ENCODE measurements at regions not wholly inside any gene's neighbourhood (a gene's known extent, or its start where the extent isn't known, plus 50 kb on each side); places are given as distances from the start of the nearest gene placed in this dataset.

DNA sequence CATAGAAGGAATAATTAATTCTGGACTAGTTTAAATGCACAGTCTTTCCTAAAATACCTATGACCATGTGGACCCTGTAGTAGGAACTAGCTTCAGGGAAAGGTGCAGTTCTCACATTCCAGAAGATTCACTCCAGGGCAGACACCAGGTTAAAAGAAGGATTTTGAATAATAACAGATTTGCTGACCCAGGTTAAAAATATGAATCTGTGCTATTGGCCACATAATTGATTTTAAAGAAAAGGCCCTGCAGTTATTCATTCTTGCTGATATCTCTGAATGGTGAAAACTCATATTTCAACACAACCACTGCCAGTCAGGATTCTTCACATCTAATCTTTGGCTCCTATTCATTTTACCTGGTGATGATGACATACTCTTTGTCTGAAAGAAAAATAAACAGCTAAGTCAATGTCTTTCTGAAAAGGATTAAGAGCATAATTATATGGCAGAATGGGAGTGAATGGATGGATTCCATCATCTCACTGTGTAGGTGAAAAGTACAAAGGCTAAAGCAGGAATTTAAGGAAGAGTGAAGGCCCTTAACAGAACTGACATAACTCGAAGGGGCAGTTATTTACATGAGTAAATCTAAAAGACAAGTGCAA, 432.8 kb downstream of the PDGFC start:
- Mint-ChIP-seq H3K27ac (no peak overlapping the region), H3K4me3 (no peak overlapping the region), H3K9me3 (peaks cover 6 to 45% (median 16%) of the 10 kb centered on the region in 6 donors), H3K4me1 (no peaks in the 10 kb centered on the region), H3K27me3 (ENCODE audit: low read depth in 3 of 3) (peaks cover 0 to 1% (median 0%) of the 10 kb centered on the region in 3 donors), H3K36me3 (peaks cover 0 to 3% (median 0%) of the 10 kb centered on the region in 3 donors)
- no peak for DNase-seq

DNA sequence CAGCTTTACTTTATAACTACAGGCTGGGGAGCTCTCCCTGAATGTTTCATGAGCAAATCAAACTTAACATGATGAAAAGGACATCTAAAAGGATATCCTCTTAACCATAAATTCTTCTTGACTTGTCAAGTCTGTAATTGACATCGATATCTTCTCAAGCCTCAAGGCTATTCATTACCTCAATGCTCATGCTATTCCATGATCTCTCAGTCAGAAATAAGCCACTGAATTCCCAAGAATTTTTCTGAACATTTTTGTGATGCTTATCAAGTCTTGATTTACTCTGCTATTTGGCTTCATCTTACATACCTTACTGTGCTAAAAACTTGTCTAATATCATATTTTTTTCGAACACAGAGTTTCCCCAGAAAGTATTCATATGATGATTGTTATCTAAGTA, 433.4 kb downstream of the PDGFC start:
- Mint-ChIP-seq H3K27me3 (ENCODE audit: low read depth in 3 of 3) (peaks cover 0 to 1% (median 0%) of the 10 kb centered on the region in 3 donors), H3K36me3 (peaks cover 0 to 3% (median 0%) of the 10 kb centered on the region in 3 donors), H3K4me3 (no peak overlapping the region), H3K4me1 (no peaks in the 10 kb centered on the region), H3K9me3 (peaks cover 6 to 43% (median 14%) of the 10 kb centered on the region in 6 donors), H3K27ac (no peak overlapping the region)
- no peak for DNase-seq

DNA sequence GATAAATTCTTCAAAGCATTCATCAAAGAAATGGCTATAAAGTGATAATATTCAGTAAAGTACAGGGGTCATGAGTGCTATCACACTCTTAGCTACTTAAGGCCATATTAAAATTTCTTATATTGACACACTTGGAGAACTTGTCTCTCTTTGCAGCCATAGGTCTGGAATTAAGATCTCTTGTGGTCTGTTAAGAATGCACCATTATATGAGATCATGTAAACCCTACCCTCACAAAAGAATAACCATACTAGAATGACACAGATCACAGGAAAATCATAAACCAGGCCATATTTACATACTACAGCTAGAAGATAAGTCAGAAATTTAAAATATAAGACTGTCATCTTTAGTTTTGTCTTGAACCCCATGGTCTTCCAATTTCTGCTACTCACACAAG, 434.3 kb downstream of the PDGFC start:
- no peak for DNase-seq
- H3K4me3 Mint-ChIP-seq: no peak overlapping the region
- H3K36me3 Mint-ChIP-seq: peaks cover 0 to 3% (median 0%) of the 10 kb centered on the region in 3 donors
- H3K4me1 Mint-ChIP-seq: no peaks in the 10 kb centered on the region
- H3K9me3 Mint-ChIP-seq: peaks cover 6 to 46% (median 14%) of the 10 kb centered on the region in 6 donors
- H3K27me3 Mint-ChIP-seq (ENCODE audit: low read depth in 3 of 3): peaks cover 0 to 1% (median 0%) of the 10 kb centered on the region in 3 donors
- no peak overlapping the region for H3K27ac Mint-ChIP-seq

DNA sequence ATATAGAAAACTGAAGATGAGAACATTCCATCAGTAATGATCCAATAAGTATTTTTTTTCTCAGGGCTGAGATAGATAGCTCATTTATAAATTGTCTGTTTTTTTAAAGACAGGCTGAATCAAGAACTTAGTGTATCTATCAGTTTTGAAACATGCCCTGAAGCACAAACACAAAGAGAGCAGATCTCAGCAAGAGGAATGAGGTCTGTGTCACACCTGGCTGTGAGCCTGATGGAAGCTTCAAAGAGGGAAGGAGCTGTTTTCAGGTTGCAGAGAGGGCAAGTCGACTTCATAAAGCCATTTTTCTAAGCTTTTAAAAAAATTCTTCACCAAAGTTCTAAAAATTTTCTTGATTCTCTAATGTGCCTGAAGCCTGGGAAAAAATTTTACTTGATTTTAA, 434.9 kb downstream of the PDGFC start:
- H3K27me3 Mint-ChIP-seq (ENCODE audit: low read depth in 3 of 3): peaks cover 0 to 1% (median 0%) of the 10 kb centered on the region in 3 donors
- H3K36me3 Mint-ChIP-seq: peaks cover 0 to 3% (median 0%) of the 10 kb centered on the region in 3 donors
- peaks cover 6 to 46% (median 14%) of the 10 kb centered on the region in 6 donors for H3K9me3 Mint-ChIP-seq
- H3K27ac Mint-ChIP-seq: no peak overlapping the region
- no peaks in the 10 kb centered on the region for H3K4me1 Mint-ChIP-seq
- no peak for DNase-seq
- no peak overlapping the region for H3K4me3 Mint-ChIP-seq

DNA sequence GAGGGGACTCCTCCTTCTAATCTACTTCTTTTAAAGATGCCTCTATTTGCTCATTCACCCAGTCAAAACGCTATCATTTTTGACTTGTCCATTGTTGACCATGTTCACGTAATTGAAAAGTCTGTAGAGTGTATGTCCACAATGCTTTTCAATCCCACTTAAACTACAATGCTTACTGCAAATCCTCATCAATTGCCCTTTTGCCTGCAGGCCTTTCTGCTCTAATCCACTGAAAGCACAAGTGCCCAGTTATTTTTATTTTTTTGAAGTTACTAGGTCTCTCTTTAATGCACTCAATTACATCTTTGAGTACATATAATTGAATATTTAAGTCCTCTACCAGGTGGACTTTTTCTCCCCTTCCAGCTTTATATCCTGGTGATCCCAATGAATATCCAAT, 437.4 kb downstream of the PDGFC start:
- Mint-ChIP-seq H3K4me3 (no peak overlapping the region), H3K9me3 (peaks cover 0 to 35% (median 11%) of the 10 kb centered on the region in 6 donors), H3K36me3 (no peaks in the 10 kb centered on the region), H3K27ac (no peak overlapping the region), H3K27me3 (ENCODE audit: low read depth in 3 of 3) (peaks cover 0 to 1% (median 0%) of the 10 kb centered on the region in 3 donors), H3K4me1 (no peaks in the 10 kb centered on the region)
- DNase-seq: no peak

DNA sequence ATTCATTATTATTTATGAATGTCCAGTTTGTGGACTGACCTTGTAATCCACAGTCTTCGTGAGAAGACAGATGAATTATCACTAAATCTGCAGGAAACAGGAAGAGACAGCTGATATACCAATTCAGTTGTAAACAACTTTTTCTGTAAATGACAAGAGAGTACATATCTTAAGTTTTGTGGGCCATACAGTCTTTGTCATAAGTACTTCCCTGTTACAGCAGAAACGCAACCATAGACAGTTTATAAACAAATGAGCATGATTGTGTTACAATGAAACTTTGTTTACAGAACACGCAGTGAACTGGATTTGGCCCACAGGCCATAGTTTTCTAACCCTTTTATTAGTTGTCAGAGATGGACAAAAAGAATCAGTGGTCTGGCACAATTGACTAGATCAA, 443.4 kb downstream of the PDGFC start:
- Mint-ChIP-seq H3K27ac (no peak overlapping the region), H3K27me3 (ENCODE audit: low read depth in 3 of 3) (no peaks in the 10 kb centered on the region), H3K4me3 (no peak overlapping the region), H3K4me1 (no peaks in the 10 kb centered on the region), H3K36me3 (no peaks in the 10 kb centered on the region), H3K9me3 (peaks cover 0 to 32% (median 16%) of the 10 kb centered on the region in 6 donors)
- DNase-seq: no peak

DNA sequence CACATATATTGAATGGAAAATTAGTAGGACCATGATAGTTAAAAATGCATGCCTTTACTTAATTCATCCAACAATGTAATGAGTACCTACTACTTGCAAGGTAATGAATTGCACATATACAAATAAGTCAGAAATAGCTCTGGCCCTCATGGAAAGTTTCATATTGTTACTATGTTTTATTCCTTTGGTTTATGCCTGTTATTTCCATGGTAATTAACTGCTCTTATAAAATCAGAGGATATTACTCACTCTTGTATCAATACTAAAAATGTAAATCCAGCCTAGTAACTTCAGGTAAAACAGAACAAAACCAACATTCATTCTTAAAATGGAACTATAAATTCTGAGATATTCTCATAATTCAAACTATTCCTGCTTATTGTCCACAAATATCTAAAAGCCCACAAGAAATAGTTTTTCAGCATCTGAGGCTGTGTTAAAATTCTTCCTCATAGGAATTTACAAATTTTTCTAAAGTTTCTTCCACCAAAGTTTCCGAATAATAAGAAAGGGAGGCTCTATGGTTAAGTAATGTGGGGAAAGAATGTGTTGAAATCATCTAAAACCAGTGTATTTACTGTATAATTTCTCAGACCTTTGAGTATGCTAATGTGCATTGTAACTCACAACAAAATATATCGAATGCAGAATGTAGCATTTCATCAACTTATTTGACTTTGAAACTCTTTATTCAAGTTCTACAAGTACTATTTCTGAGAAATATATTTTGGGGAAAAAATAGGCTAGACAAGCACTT, 444.2 kb downstream of the PDGFC start:
- Mint-ChIP-seq H3K27me3 (ENCODE audit: low read depth in 3 of 3) (no peaks in the 10 kb centered on the region), H3K9me3 (peaks cover 0 to 36% (median 16%) of the 10 kb centered on the region in 6 donors), H3K27ac (no peak overlapping the region), H3K36me3 (no peaks in the 10 kb centered on the region), H3K4me3 (no peak overlapping the region), H3K4me1 (no peaks in the 10 kb centered on the region)
- no peak for DNase-seq

DNA sequence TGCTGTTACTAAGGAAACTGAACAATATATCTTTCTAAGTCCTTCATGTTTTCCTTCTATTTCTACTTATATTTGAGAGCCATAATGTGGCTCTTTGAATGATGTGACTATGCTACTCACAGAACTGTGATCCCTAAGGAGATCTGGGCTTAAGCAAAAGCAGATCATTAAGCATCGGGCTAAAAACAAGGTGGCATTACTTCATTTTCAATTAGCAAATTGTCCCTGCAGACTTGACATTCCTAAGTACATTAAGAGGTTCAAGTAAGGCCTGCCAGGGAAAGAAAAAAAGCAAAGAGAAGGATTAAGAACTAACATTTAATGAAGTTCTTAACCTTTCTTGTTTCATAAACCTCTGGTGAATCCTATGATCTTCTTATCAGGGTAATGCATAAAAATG, 447.6 kb downstream of the PDGFC start:
- Mint-ChIP-seq H3K27ac (no peak overlapping the region), H3K9me3 (peaks cover 3 to 55% (median 17%) of the 10 kb centered on the region in 6 donors), H3K4me1 (no peaks in the 10 kb centered on the region), H3K36me3 (no peaks in the 10 kb centered on the region), H3K27me3 (ENCODE audit: low read depth in 3 of 3) (no peaks in the 10 kb centered on the region), H3K4me3 (no peak overlapping the region)
- no peak for DNase-seq

DNA sequence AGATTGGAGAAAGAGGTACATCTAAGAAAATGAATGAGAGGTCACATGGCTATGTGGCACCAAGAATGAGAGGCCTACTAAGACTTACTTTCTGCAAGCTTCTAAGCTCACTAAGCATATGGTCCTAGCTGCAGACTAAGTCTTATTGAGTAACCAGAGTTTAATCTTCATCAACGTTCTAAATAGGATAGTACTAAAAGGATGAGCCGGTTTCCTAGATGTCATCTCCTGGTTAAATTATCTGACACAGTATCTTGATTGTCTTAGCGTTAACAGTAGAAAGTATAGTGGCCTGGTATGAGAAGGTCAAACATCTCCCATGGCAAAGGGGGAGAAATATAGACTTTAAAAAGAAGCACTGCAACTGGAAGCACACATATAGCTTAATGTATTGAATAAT, 448.1 kb downstream of the PDGFC start:
- Mint-ChIP-seq H3K4me1 (no peaks in the 10 kb centered on the region), H3K27ac (no peak overlapping the region), H3K9me3 (peaks cover 3 to 51% (median 15%) of the 10 kb centered on the region in 6 donors), H3K36me3 (no peaks in the 10 kb centered on the region), H3K27me3 (ENCODE audit: low read depth in 3 of 3) (no peaks in the 10 kb centered on the region), H3K4me3 (no peak overlapping the region)
- no peak for DNase-seq

DNA sequence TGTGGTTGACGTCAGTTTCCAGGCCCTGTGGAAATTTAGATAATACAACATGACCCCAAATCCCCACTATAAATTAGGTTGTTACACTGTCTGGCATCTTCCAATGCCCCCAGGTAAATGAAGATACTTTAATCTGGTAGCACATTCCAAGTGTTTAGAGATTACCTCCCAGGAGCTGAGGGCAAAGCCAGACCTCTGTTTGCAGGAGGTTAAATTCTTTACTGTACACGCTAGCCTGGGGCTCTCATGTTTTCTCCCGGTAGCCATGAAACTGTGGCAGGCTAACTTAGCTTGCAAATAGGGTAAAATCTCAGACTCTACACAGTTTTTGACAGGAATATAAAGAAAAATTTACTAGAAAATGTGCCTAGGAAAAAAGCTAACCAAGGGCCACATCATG, 450.0 kb downstream of the PDGFC start:
- no peak for DNase-seq
- peaks cover 3 to 56% (median 8%) of the 10 kb centered on the region in 6 donors for H3K9me3 Mint-ChIP-seq
- H3K4me3 Mint-ChIP-seq: no peak overlapping the region
- no peaks in the 10 kb centered on the region for H3K27me3 Mint-ChIP-seq (ENCODE audit: low read depth in 3 of 3)
- H3K36me3 Mint-ChIP-seq: no peaks in the 10 kb centered on the region
- H3K27ac Mint-ChIP-seq: no peak overlapping the region
- no peaks in the 10 kb centered on the region for H3K4me1 Mint-ChIP-seq

DNA sequence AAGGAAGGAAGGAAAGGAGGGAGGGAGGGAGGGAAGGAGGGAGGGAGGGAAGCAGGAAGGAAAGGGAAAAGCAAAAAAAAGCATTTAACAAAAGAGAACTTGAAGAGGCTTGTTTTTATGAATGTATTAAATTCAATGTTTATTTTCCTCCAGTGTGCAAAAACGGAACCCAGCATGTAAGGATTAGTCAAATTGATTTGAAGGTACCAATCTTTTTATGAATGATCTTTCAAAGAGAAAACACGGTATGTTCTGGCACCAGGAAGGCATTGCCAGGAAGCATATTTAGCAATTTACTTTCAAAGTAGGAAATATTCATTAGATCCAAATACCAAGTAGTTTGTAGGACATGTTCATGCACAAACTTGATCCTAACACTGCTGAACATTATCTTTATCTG, 453.6 kb downstream of the PDGFC start:
- no peak overlapping the region for H3K27ac Mint-ChIP-seq
- H3K36me3 Mint-ChIP-seq: no peaks in the 10 kb centered on the region
- DNase-seq: no peak
- no peaks in the 10 kb centered on the region for H3K4me1 Mint-ChIP-seq
- peaks cover 3 to 39% (median 11%) of the 10 kb centered on the region in 6 donors for H3K9me3 Mint-ChIP-seq
- peaks cover 0 to 2% (median 0%) of the 10 kb centered on the region in 3 donors for H3K27me3 Mint-ChIP-seq (ENCODE audit: low read depth in 3 of 3)
- H3K4me3 Mint-ChIP-seq: no peak overlapping the region

DNA sequence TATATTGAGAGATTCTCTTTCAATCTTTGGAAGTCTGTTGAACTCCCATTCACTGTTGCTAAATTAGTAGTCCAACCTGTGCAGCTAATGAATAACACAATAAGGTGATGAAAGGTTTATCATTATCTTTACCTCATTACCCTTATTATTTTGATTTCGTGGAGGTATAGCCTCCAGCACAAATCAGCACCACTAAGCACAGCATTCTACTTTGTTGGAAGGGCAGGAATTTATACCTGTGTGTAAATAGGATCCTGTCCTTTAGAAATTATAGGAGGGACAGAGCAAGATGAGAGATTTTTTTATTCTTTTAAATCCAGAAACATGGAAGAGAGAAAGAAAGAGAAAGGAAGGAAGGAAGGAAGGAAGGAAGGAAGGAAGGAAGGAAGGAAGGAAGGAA, 454.1 kb downstream of the PDGFC start:
- no peaks in the 10 kb centered on the region for H3K4me1 Mint-ChIP-seq
- no peaks in the 10 kb centered on the region for H3K36me3 Mint-ChIP-seq
- H3K9me3 Mint-ChIP-seq: peaks cover 3 to 36% (median 11%) of the 10 kb centered on the region in 6 donors
- DNase-seq: no peak
- H3K4me3 Mint-ChIP-seq: no peak overlapping the region
- no peak overlapping the region for H3K27ac Mint-ChIP-seq
- peaks cover 0 to 2% (median 0%) of the 10 kb centered on the region in 3 donors for H3K27me3 Mint-ChIP-seq (ENCODE audit: low read depth in 3 of 3)

DNA sequence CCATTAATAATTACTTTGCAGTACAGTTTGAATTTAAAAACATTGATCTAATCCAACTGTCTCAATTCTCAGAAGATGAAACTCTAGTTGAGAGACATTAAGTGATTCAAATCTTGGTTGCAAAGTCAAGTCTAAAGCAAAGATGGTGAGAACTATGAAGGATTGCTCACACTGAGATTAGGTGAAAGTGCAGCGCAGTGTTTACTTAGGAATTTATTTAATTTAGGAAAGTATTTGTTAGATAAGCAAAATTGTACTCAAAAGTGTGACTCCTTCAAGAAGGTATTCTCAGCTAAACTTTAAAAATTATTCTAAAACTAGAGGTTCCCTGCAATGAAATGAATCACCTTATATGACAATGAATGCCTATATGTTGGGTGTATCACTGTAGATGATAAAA, 454.9 kb downstream of the PDGFC start:
- DNase-seq: no peak
- Mint-ChIP-seq H3K4me1 (no peaks in the 10 kb centered on the region), H3K36me3 (no peaks in the 10 kb centered on the region), H3K4me3 (no peak overlapping the region), H3K9me3 (peaks cover 3 to 35% (median 9%) of the 10 kb centered on the region in 6 donors), H3K27ac (no peak overlapping the region), H3K27me3 (ENCODE audit: low read depth in 3 of 3) (peaks cover 0 to 2% (median 1%) of the 10 kb centered on the region in 3 donors)

DNA sequence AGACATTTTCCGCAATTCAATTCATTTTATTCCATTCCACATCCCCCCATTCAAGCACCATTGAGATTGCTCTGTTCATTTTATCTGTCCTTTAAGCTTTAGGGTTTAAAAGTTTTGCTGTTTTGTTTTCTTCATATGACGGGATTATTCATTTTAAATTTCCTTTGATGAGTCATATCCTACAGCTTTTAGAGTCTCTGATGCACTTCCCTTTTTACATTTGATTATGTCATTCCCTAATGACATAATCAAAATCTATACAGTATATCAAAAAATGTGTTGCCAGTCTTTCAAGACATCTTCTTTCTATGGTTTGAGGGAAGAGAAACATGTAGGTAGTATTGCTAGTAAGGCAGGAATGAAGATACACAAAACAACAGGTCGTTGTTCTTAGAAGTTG, 456.3 kb downstream of the PDGFC start:
- Mint-ChIP-seq H3K27me3 (ENCODE audit: low read depth in 3 of 3) (peaks cover 0 to 2% (median 1%) of the 10 kb centered on the region in 3 donors), H3K36me3 (no peaks in the 10 kb centered on the region), H3K9me3 (peaks cover 2 to 39% (median 9%) of the 10 kb centered on the region in 6 donors), H3K4me3 (no peak overlapping the region), H3K27ac (no peak overlapping the region), H3K4me1 (no peaks in the 10 kb centered on the region)
- DNase-seq: no peak
